GM23338 (cell line): ENCODE measurements at regions not wholly inside any gene's neighbourhood (a gene's known extent, or its start where the extent isn't known, plus 50 kb on each side); places are given as distances from the start of the nearest gene placed in this dataset.

Experiments used
- ATAC-seq: fragments of 200-7000 bp; cut with Tn5 transposase; 3 replicates; pipeline ENCODE4 v1.9.1; 2020
- DNase-seq: peaks from one replicate; pipeline ENCODE4 v3.0.0-alpha.2; 2015; ENCODE audit warnings: low spot score
- H2AFZ ChIP-seq: fragments of 200-600 bp; sonication (generic); 2 replicates; pipeline ENCODE4 v1.8.0; 2016; ENCODE audit warnings: antibody characterized with exemption, mild to moderate bottlenecking, moderate library complexity
- H3F3A ChIP-seq: fragments of 200-600 bp; sonication (generic); replicated peaks from 2 replicates; pipeline ENCODE4 v1.8.0; 2017; ENCODE audit warnings: antibody characterized with exemption, mixed run types, low read depth
- H3K27ac ChIP-seq: fragments of 200-600 bp; sonication (generic); 2 replicates; pipeline ENCODE4 v1.6.1; 2016; ENCODE audit warnings: low read depth
- H3K27me3 ChIP-seq: fragments of 200-600 bp; sonication (generic); 2 replicates; pipeline ENCODE4 v1.8.0; 2016; ENCODE audit warnings: mild to moderate bottlenecking, mixed run types, moderate library complexity; ENCODE audit not compliant: insufficient read depth
- H3K36me3 ChIP-seq: fragments of 200-600 bp; sonication (generic); 2 replicates; pipeline ENCODE4 v1.8.0; 2016; ENCODE audit warnings: mild to moderate bottlenecking; ENCODE audit not compliant: insufficient read depth
- H3K4me1 ChIP-seq: fragments of 200-600 bp; sonication (generic); 2 replicates; pipeline ENCODE4 v1.8.0; 2016; ENCODE audit warnings: mild to moderate bottlenecking, moderate library complexity; ENCODE audit not compliant: insufficient read depth
- H3K4me2 ChIP-seq: fragments of 200-600 bp; sonication (generic); 2 replicates; pipeline ENCODE4 v1.7.1; 2017; ENCODE audit warnings: mixed run types
- H3K4me3 ChIP-seq: fragments of 200-600 bp; sonication (generic); 2 replicates; pipeline ENCODE4 v1.6.1; 2016; ENCODE audit warnings: mixed run types
- H3K79me2 ChIP-seq: fragments of 200-600 bp; sonication (generic); replicated peaks from 2 replicates; pipeline ENCODE4 v1.8.0; 2017; ENCODE audit warnings: mild to moderate bottlenecking; ENCODE audit not compliant: insufficient read depth
- H3K9me2 ChIP-seq: fragments of 200-600 bp; sonication (generic); 2 replicates; pipeline ENCODE4 v1.8.0; 2017; ENCODE audit not compliant: insufficient read depth
- H4K20me1 ChIP-seq: fragments of 200-600 bp; sonication (generic); replicated peaks from 2 replicates; pipeline ENCODE4 v1.8.0; 2017; ENCODE audit warnings: mild to moderate bottlenecking; ENCODE audit not compliant: insufficient read depth
- H3K27ac Mint-ChIP-seq: 2 replicates; pipeline ENCODE4 v1.8.0; 2020; ENCODE audit warnings: inconsistent platforms, mild to moderate bottlenecking, moderate library complexity, mixed read lengths
- H3K27me3 Mint-ChIP-seq: 3 replicates; pipeline ENCODE4 v1.8.0; 2022; ENCODE audit warnings: low read depth, mild to moderate bottlenecking, moderate library complexity, mixed read lengths, inconsistent platforms; ENCODE audit not compliant: insufficient read depth, poor library complexity
- H3K36me3 Mint-ChIP-seq: 3 replicates; pipeline ENCODE4 v1.8.0; 2021; ENCODE audit warnings: low read depth, mild to moderate bottlenecking, inconsistent platforms, moderate library complexity, mixed read lengths
- H3K4me1 Mint-ChIP-seq: 3 replicates; pipeline ENCODE4 v1.8.0; 2020; ENCODE audit warnings: mild to moderate bottlenecking, inconsistent platforms, mixed read lengths
- H3K4me3 Mint-ChIP-seq: 3 replicates; pipeline ENCODE4 v1.8.0; 2021; ENCODE audit warnings: moderate library complexity, mild to moderate bottlenecking, inconsistent platforms, mixed read lengths
- H3K9me3 Mint-ChIP-seq: 3 replicates; pipeline ENCODE4 v1.8.0; 2020; ENCODE audit warnings: moderate library complexity, mild to moderate bottlenecking, inconsistent platforms, mixed read lengths
- JUNB ChIP-seq: IDR thresholded peaks from one replicate; pipeline ENCODE4 v1.6.1; 2016; ENCODE audit warnings: antibody characterized with exemption; ENCODE audit not compliant: unreplicated experiment
- STAT1 ChIP-seq: IDR thresholded peaks from one replicate; pipeline ENCODE4 v1.6.1; 2016; ENCODE audit warnings: antibody characterized with exemption; ENCODE audit not compliant: unreplicated experiment
- ZNF114 ChIP-seq: fragments of 250-450 bp; sonication (Bioruptor Pico); IDR thresholded peaks from 2 replicates; pipeline ENCODE4 v1.5.0; 2020; ENCODE audit warnings: mild to moderate bottlenecking, moderate library complexity
- TF ChIP-seq, protein P1 (sequence below): IDR thresholded peaks from one replicate; pipeline ENCODE4 v1.6.1; 2018; ENCODE audit warnings: antibody characterized with exemption; ENCODE audit not compliant: unreplicated experiment
- TF ChIP-seq, protein P2 (sequence below), 2 experiments: fragments of 200-600 bp in 1 of 2; sonication (generic) in 1 of 2; conservative IDR thresholded peaks; 2 replicates each; pipeline versions ENCODE4 v1.5.1 to v1.6.1; 2016 to 2017; ENCODE audit warnings: antibody characterized with exemption in 2 of 2, low read depth in 2 of 2, mild to moderate bottlenecking in 2 of 2, moderate library complexity in 1 of 2
- TF ChIP-seq, protein P3 (sequence below): IDR thresholded peaks from 2 replicates; pipeline ENCODE4 v1.6.1; 2016; ENCODE audit warnings: antibody characterized with exemption

- TF ChIP-seq, protein P1, sequence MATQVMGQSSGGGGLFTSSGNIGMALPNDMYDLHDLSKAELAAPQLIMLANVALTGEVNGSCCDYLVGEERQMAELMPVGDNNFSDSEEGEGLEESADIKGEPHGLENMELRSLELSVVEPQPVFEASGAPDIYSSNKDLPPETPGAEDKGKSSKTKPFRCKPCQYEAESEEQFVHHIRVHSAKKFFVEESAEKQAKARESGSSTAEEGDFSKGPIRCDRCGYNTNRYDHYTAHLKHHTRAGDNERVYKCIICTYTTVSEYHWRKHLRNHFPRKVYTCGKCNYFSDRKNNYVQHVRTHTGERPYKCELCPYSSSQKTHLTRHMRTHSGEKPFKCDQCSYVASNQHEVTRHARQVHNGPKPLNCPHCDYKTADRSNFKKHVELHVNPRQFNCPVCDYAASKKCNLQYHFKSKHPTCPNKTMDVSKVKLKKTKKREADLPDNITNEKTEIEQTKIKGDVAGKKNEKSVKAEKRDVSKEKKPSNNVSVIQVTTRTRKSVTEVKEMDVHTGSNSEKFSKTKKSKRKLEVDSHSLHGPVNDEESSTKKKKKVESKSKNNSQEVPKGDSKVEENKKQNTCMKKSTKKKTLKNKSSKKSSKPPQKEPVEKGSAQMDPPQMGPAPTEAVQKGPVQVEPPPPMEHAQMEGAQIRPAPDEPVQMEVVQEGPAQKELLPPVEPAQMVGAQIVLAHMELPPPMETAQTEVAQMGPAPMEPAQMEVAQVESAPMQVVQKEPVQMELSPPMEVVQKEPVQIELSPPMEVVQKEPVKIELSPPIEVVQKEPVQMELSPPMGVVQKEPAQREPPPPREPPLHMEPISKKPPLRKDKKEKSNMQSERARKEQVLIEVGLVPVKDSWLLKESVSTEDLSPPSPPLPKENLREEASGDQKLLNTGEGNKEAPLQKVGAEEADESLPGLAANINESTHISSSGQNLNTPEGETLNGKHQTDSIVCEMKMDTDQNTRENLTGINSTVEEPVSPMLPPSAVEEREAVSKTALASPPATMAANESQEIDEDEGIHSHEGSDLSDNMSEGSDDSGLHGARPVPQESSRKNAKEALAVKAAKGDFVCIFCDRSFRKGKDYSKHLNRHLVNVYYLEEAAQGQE = no peak
- TF ChIP-seq, protein P2, sequence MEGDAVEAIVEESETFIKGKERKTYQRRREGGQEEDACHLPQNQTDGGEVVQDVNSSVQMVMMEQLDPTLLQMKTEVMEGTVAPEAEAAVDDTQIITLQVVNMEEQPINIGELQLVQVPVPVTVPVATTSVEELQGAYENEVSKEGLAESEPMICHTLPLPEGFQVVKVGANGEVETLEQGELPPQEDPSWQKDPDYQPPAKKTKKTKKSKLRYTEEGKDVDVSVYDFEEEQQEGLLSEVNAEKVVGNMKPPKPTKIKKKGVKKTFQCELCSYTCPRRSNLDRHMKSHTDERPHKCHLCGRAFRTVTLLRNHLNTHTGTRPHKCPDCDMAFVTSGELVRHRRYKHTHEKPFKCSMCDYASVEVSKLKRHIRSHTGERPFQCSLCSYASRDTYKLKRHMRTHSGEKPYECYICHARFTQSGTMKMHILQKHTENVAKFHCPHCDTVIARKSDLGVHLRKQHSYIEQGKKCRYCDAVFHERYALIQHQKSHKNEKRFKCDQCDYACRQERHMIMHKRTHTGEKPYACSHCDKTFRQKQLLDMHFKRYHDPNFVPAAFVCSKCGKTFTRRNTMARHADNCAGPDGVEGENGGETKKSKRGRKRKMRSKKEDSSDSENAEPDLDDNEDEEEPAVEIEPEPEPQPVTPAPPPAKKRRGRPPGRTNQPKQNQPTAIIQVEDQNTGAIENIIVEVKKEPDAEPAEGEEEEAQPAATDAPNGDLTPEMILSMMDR (conservative IDR thresholded peaks at IDR 0.05; ENCODE audit: low read depth in 2 of 2) = no peak
- TF ChIP-seq, protein P3, sequence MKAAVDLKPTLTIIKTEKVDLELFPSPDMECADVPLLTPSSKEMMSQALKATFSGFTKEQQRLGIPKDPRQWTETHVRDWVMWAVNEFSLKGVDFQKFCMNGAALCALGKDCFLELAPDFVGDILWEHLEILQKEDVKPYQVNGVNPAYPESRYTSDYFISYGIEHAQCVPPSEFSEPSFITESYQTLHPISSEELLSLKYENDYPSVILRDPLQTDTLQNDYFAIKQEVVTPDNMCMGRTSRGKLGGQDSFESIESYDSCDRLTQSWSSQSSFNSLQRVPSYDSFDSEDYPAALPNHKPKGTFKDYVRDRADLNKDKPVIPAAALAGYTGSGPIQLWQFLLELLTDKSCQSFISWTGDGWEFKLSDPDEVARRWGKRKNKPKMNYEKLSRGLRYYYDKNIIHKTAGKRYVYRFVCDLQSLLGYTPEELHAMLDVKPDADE = no peak
- no peak for TF ChIP-seq STAT1
- no peak for TF ChIP-seq ZNF114 (CRISPR knock-in tag)
Measured at GRCh38 chr15:62240121-62241096, 75.3 kb upstream of the C2CD4B start (continued).

GRCh38 chr15:62241135-62241770, 76.2 kb upstream of the C2CD4B start:
- Histone ChIP-seq H3F3A (no peaks in the 10 kb centered on the region), H4K20me1 (no peaks in the 10 kb centered on the region), H3K27ac (no peak overlapping the region), H2AFZ (no peak overlapping the region), H3K4me1 (no peaks in the 10 kb centered on the region), H3K9me2 (no peaks in the 10 kb centered on the region), H3K36me3 (no peaks in the 10 kb centered on the region), H3K79me2 (no peaks in the 10 kb centered on the region), H3K27me3 (no peaks in the 10 kb centered on the region), H3K4me2 (no peak overlapping the region), H3K4me3 (no peak overlapping the region)
- Mint-ChIP-seq H3K27me3 (peaks cover 4% of the 10 kb centered on the region), H3K4me3 (no peak overlapping the region), H3K9me3 (no peaks in the 10 kb centered on the region; the same call in 1 of the 3 replicates), H3K4me1 (no peaks in the 10 kb centered on the region; the same call in 2 of the 3 replicates), H3K27ac (no peak overlapping the region), H3K36me3 (no peaks in the 10 kb centered on the region; the same call in 2 of the 3 replicates)
- TF ChIP-seq JUNB = no peak
- TF ChIP-seq, protein P2 (conservative IDR thresholded peaks at IDR 0.05; ENCODE audit: low read depth in 2 of 2) = peak; percentile 70 to 78
- peak; percentile 85 for DNase-seq
- ATAC-seq = peak; percentile 97
